SIG-M5 treated with dmso at 0.1 percent for 504 hours (cell line): ENCODE measurements at regions not wholly inside any gene's neighbourhood (a gene's known extent, or its start where the extent isn't known, plus 50 kb on each side); places are given as distances from the start of the nearest gene placed in this dataset.
"Not testable (repeated sequence)": the region's sequence is repeated elsewhere in the genome, so short reads cannot be mapped to it uniquely, and the experiment has no call there.

Source experiments
- DNase-seq: peaks from one replicate; lab custom pipeline; 2025; ENCODE audit not compliant: unreplicated experiment; lab: John Stamatoyannopoulos, UW

GRCh38 chr3:71964170-71964569, 179.2 kb upstream of the PROK2 start:
- DNase-seq: no peak

DNA sequence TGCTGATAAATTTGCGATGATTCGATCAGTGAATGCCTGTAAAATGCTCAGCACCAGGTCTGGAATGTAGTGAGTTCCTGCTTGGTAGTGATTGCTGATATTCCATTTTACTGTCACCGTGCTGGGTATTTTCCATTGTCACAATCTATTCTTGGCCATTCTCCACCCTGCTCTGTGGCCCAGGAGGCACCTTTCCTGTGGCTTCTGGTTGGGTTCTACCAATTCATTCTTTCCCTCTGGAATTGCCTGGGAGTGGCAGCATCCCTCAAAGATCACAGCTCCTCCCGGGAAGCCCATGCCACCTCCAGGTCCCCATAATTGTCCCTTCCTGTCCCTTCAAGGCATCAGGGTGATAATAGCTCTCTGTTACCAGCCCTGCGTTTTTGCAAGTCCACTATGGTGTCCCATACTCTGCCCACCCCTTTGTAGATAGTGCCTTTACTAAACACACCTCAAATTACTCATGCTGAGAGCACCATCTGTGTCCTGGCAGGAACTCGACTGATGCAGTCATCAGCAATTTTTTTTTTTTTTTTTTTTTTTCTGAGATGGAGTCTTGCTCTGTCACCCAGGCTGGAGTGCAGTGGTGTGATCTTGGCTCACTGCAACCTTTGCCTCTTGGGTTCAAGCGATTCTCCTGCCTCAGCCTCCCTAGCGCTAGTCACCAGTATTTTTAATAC, 177.8 kb upstream of the PROK2 start:
- no peak for DNase-seq

GRCh38 chr3:71961891-71962290, 176.9 kb upstream of the PROK2 start:
- no peak for DNase-seq

DNA sequence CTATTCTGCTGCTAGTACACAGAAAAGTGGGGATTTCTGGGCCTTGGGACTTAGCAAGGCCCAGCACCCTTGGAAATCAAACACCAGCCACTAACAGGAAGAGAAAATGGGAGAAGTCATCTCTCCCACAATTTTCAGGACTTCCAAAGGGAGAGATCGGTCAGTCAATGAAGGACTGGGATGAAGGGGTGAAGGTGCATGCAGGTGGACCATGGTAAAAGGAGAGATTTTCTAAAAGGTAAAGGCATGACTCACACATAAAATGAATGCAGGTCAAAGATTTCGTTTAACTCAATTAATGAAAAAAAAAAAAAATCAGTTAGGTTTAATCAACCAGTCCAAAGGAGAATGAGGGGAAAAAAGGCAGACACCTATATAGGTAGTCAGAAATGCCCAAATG, 176.4 kb upstream of the PROK2 start:
- DNase-seq: no peak

GRCh38 chr3:71958533-71958932, 173.6 kb upstream of the PROK2 start:
- no peak for DNase-seq

GRCh38 chr3:71956716-71957115, 171.8 kb upstream of the PROK2 start:
- DNase-seq: no peak

DNA sequence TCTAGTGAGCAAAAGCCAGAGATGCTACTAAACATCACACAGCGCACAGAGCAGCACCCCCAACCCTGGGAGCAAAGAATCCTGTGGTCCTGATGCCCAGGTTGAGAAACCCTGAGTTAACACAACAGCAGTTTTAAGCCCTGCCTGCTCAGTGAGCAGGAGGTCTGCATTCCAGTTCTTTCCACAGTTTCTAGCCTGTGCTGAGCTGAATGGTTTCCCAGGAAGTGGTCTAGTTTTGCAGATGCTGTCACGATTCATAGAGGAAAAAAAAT, 171.1 kb upstream of the PROK2 start:
- no peak for DNase-seq

DNA sequence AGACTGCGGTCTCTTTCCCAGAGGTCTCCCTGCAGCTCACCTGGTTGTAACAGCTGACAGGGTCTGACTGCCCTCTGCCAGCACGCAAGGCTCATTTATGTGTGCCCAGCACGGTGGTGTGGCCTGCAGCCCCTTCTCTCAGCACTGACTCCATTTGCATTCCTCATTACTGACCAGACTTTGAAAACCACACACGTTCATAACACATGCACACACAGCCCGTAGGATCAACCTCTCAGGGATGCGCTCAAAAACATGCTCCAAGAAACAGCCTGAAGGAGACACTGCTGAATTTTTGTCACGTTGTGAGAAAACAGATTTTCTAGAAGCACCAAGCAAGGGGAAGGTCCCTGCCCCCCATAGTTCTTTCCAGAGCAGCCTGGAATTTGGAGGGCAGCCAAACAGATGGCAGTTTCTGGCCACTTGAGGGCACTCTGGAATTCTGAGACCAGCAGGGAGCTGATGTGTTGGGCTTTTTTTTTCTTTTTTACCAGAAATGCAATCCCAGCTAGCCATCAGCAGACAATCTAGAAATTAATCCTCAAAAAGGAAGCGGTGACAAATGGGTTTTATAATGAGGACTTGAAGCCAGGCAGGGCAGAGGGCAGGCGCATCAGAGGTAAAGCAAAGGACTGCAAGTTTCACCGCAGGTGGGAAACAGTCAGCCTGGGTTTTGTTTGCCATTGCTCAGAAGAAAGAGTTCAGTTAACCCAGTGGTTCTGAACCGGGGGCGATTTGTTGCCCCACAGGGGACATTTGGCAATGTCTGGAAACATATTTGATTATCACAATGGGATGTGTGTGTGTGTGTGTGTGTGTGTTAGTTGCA, 170.5 kb upstream of the PROK2 start:
- peak; percentile 16 for DNase-seq

GRCh38 chr3:71951842-71952241, 166.9 kb upstream of the PROK2 start:
- DNase-seq: no peak

- no peak for DNase-seq
Observed at GRCh38 chr3:71951361-71951760, 166.4 kb upstream of the PROK2 start.

- DNase-seq: no peak
Observed at GRCh38 chr3:71949442-71949841, 164.5 kb upstream of the PROK2 start.

GRCh38 chr3:71944482-71945065, 159.6 kb upstream of the PROK2 start:
- DNase-seq: no peak

- DNase-seq: no peak
Observed at GRCh38 chr3:71942432-71943187, 157.7 kb upstream of the PROK2 start.

DNA sequence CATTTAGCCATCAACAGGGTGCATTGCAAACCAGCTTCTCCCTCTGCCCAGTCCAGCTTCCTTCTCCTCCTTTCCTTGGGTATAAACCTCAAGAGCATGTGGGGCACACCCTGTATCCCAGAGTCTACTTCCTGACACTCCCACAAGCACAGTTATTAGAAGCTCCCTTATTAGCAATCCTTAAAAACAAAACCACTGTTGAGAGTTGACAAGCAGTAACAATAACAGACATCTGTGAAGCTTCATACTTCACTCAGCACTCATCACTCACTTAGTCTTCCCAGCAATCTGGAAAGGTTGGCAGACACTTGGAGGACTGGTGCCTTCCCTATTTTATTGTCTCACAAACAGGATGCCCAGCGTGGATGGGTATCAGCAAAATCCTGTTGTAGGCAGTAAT, 155.5 kb upstream of the PROK2 start:
- no peak for DNase-seq

DNA sequence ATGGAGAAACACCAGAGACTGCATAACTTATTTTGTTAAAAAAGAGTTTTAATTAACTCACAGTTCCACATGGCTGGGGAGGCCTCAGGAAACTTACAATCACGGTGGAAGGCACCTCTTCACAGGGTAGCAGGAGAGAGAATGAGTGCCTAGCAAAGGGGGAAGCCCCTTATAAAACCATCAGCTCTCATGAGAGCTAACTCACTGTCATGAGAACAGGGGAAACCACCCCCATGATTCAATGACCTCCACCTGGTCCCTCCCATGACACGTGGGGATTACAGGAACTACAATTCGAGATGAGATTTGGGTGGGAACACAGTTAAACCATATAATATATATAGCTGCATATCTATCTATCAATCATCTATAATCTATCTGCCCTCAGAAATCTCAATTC, 153.1 kb upstream of the PROK2 start:
- DNase-seq: not testable (repeated sequence)

- no peak for DNase-seq
Observed at GRCh38 chr3:71936681-71937080, 151.7 kb upstream of the PROK2 start.

GRCh38 chr3:71934520-71935270, 149.7 kb upstream of the PROK2 start:
- DNase-seq: no peak

GRCh38 chr3:71931922-71932321, 147.0 kb upstream of the PROK2 start:
- no peak for DNase-seq

GRCh38 chr3:71930056-71930991, 145.4 kb upstream of the PROK2 start:
- no peak for DNase-seq

DNA sequence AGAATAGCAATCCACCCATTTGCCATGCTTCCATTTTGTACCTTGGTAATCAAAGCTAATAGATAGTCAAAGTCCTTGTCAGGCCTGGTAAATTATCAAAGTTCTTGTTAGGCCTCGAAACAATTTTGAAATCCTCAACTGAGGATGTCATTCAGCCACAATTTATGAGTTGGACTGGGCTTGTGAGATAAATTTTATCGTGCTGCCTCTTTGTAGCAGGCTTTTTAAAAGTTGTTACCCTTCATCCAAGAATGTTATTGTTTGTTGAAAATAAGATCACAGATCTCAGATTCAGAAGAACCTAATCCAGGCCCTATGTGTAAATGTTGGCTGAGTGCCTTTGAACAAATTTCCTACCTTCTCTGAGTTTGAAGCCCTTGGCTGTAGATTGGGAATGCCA, 143.3 kb upstream of the PROK2 start:
- DNase-seq: no peak
